Mucosa of descending colon (tissue), 3 donors: ENCODE measurements at regions not wholly inside any gene's neighbourhood (a gene's known extent, or its start where the extent isn't known, plus 50 kb on each side); places are given as distances from the start of the nearest gene placed in this dataset.
A peak's percentile ranks its signal among the peaks of the same experiment; 100 is the strongest.

ENCODE experiments used
- ATAC-seq: fragments of 200-7000 bp; cut with Tn5 transposase; one replicate; pipeline ENCODE4 v1.9.1; 2020; ENCODE audit warnings: mild to moderate bottlenecking, moderate library complexity
- DNase-seq, 3 donors: peaks; one replicate each; pipeline ENCODE4 v3.0.0-alpha.2; 2020
- H3K36me3 ChIP-seq: fragments of 200-600 bp; one replicate; pipeline ENCODE4 v1.8.0; 2021; ENCODE audit warnings: low read depth, mild to moderate bottlenecking
- H3K4me1 ChIP-seq: fragments of 200-600 bp; one replicate; pipeline ENCODE4 v1.8.0; 2021; ENCODE audit warnings: low read depth, mild to moderate bottlenecking
- H3K4me3 ChIP-seq: fragments of 200-600 bp; one replicate; pipeline ENCODE4 v1.8.0; 2021; ENCODE audit warnings: mild to moderate bottlenecking
- H3K9me3 ChIP-seq: fragments of 200-600 bp; one replicate; pipeline ENCODE4 v1.8.0; 2021; ENCODE audit warnings: mild to moderate bottlenecking
- intact Hi-C, 2 donors: fragments of 100-400 bp; cut with DNase I in 1 of 2; cut with micrococcal nuclease in 1 of 2; formaldehyde crosslinking; loops; one replicate each; pipeline versions ENCODE4 v1.11.0 to v1.11.1; 2022; cut with DNase I, micrococcal nuclease
- TF ChIP-seq, protein P1 (sequence below): fragments of 200-600 bp; IDR thresholded peaks from one replicate; pipeline ENCODE4 v1.8.0; 2022; ENCODE audit warnings: antibody characterized with exemption, mild to moderate bottlenecking
- donor health status: DM: no; HTN: no; CAD: no; lungs with moderate emphysema.
- donor health status: DM: no; HTN: no; CAD: no.
- donor health status: DM: no; HTN: yes; CAD: no.

DNA sequence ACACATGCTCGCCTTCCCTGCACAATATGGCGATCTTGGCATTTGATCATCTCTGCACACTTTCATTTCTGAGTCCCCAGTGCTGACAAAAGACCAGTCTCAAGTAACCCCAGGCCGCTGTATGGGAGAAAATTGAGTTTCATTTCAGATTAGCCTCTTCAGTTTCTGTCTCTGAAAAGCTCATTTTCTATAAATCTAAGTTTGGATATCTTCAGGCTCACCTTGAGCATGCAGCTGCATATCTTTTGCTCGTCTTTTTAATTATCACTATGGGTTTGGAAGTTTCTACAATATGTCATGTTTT, 169.1 kb upstream of the MAST4 start:
- DNase-seq (no peak), ATAC-seq (no peak)
- intact Hi-C loops = no loop called here
- TF ChIP-seq, protein P1, sequence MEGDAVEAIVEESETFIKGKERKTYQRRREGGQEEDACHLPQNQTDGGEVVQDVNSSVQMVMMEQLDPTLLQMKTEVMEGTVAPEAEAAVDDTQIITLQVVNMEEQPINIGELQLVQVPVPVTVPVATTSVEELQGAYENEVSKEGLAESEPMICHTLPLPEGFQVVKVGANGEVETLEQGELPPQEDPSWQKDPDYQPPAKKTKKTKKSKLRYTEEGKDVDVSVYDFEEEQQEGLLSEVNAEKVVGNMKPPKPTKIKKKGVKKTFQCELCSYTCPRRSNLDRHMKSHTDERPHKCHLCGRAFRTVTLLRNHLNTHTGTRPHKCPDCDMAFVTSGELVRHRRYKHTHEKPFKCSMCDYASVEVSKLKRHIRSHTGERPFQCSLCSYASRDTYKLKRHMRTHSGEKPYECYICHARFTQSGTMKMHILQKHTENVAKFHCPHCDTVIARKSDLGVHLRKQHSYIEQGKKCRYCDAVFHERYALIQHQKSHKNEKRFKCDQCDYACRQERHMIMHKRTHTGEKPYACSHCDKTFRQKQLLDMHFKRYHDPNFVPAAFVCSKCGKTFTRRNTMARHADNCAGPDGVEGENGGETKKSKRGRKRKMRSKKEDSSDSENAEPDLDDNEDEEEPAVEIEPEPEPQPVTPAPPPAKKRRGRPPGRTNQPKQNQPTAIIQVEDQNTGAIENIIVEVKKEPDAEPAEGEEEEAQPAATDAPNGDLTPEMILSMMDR = no peak
- Histone ChIP-seq H3K36me3 (no peaks in the 10 kb centered on the region), H3K4me1 (no peaks in the 10 kb centered on the region), H3K9me3 (no peaks in the 10 kb centered on the region), H3K4me3 (no peak overlapping the region)

DNA sequence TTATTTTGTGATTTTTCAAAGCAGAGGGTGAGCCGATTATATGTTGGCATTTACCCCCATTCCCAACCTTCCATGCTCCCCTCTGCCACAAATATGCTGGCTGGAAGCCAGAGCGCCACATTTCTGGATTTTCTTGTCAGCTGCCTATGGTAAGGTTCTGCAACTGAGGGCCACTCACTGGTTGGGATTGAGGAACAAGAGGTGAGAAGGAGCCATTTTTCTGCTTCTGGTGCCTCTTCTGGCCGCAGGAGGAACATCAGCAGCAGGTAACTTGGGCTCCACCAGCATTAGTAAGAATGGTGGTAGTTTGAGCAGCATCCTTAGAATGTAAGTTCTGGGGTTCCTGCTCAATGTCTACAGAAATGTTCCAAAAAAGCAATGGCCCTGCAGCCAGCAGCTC, 159.5 kb upstream of the MAST4 start:
- Histone ChIP-seq H3K4me3 (no peak overlapping the region), H3K36me3 (no peaks in the 10 kb centered on the region), H3K4me1 (no peaks in the 10 kb centered on the region), H3K9me3 (no peaks in the 10 kb centered on the region)
- intact Hi-C loops = no loop called here
- ATAC-seq (no peak), DNase-seq (no peak)
- TF ChIP-seq, protein P1 = no peak

DNA sequence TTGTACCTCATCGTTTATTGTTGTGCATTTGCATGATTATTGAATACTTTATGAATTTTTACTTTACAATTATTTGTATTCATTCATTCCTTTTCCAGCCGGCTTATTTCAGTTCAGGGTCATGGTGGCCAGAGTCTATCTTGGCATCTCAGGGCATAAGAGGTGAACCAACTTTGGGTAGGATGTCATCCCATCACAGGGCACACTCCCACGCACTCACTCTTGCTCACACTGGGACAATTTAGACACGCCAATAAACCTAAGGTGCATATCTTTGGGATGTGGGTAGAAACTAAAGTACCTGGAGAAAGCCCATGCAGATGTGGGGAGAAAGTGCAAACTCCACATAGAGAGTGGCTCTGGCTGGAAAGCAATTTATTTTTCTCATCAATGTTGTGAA, 158.1 kb upstream of the MAST4 start:
- TF ChIP-seq, protein P1 = no peak
- ATAC-seq (no peak), DNase-seq (no peak)
- no peak overlapping the region for H3K4me3 ChIP-seq
- intact Hi-C loops = no loop called here
- H3K4me1 ChIP-seq = no peaks in the 10 kb centered on the region
- no peaks in the 10 kb centered on the region for H3K36me3 ChIP-seq
- H3K9me3 ChIP-seq = no peaks in the 10 kb centered on the region

DNA sequence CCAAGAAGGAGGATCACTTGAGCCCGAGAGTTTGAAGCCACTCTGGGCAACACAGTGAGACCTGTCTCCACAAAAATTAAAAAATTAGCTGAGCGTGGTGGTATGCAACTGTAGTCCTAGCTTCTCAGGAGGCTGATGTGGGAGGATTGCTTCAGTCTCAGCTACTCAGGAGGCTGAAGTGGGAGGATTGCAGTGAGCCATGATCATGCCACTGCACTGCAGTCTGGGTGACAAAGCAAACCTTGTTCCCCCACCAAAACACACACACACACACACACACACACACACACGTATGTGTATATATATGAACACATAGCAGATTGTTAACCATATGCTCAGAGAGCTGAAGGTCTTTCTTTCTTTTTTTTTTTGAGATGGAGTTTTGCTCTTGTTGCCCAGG, 157.5 kb upstream of the MAST4 start:
- ATAC-seq (no peak), DNase-seq (no peak)
- Histone ChIP-seq H3K36me3 (no peaks in the 10 kb centered on the region), H3K9me3 (no peaks in the 10 kb centered on the region), H3K4me1 (no peaks in the 10 kb centered on the region), H3K4me3 (no peak overlapping the region)
- intact Hi-C loops = no loop called here
- TF ChIP-seq, protein P1 = no peak

DNA sequence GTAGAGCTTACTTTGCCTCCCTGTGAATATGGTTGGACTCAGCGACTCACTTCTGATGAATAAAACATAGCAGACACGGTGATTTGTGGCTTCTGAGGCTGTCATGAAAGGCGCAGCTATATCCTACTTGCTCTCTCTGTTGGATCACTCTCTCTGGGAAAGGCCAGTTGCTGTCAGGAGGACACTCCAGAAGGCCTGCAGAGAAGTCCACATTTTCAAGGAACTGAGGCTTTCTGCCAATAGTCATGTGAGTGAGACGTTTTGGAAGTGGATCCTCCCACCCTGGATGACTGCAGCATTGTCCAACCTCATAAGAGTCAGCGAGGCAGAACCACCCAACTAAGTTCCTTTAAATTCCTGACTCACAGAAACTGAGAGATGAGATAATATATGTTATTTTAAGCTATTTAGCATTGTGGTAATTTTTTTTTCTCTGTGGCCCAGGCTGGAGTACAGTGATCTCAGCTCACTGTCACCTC, 156.0 kb upstream of the MAST4 start:
- no peaks in the 10 kb centered on the region for H3K36me3 ChIP-seq
- no peaks in the 10 kb centered on the region for H3K4me1 ChIP-seq
- no peaks in the 10 kb centered on the region for H3K9me3 ChIP-seq
- peak; percentile 24 for ATAC-seq
- TF ChIP-seq, protein P1 = no peak
- H3K4me3 ChIP-seq = no peak overlapping the region
- peak in 1 of 3 donors; percentile 22 for DNase-seq
- intact Hi-C loops = no loop called here

DNA sequence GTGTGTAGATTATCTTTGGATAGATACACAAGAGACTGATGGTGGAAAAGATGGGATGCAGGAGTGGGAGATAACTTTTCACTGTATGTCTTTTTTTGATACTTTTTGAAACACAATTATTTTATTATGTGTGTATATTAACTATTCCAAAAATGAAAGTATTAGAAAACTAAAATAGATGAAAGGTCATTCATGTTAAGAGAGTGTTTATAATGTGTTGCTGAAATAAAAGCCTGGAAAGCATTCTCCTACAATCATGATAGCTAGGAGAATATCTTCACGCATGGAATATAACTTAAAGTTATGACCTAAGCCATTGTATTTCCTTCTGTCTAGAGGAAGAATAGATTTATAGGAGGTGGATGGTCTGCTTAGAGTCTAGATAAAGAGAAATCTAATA, 154.8 kb upstream of the MAST4 start:
- Histone ChIP-seq H3K36me3 (no peaks in the 10 kb centered on the region), H3K4me3 (no peak overlapping the region), H3K4me1 (no peaks in the 10 kb centered on the region), H3K9me3 (no peaks in the 10 kb centered on the region)
- intact Hi-C loops = no loop called here
- TF ChIP-seq, protein P1 = no peak
- DNase-seq (no peak), ATAC-seq (no peak)
